Stimulated activated CD4-positive, alpha-beta T cell treated with anti-CD3 and anti-CD28 coated beads, Interleukin-15, amount 100 ng/mL, for 48 hours (primary cell): ENCODE measurements at regions not wholly inside any gene's neighbourhood (a gene's known extent, or its start where the extent isn't known, plus 50 kb on each side); places are given as distances from the start of the nearest gene placed in this dataset.
A peak's percentile ranks its signal among the peaks of the same experiment; 100 is the strongest.

Experiments used
- DNase-seq, 2 donors: peaks; one replicate each; pipeline ENCODE4 v3.0.0-alpha.2; 2020; ENCODE audit warnings: low read depth in 2 of 2

DNA sequence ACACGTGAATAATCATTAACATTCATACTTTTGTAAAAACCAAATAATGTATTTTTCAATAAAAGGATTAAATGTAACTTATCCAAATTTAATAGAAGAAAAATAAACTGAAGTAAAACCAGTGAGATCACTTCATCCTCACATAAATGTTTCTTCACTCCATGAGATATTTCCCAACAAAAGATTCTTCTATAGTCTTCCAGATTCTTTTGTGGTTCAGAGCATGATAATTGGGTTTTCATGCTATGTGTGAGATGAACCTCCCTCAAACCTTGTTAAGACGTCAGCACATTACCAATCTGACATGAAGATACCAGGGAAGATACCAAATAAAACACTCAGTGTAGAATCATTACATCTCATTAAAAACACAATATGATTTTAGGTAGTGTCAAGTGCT, 62.9 kb upstream of the OXGR1 start:
- no peak for DNase-seq

- no peak for DNase-seq
These were observed 64.1 kb upstream of the OXGR1 start for GRCh38 chr13:97058391-97058790.

DNA sequence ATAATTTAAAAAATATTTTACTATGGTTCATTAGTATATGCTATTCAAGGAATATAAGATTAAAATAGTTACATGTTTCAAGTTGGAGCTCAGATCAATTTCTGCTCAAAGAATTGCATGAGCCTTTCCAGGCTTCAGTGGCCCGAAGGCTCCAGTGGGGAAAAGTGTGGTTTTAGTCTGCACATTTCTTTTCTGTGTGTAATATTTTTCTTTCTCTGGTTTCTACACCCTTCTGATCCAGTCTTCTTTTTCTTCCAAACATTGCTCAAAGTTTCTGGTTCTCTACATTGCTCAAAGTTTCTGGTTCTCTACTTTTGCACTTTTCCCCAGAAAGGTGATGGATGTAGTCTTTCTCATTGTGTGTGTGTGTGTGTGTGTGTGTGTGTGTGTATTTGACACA, 64.7 kb upstream of the OXGR1 start:
- no peak for DNase-seq

DNA sequence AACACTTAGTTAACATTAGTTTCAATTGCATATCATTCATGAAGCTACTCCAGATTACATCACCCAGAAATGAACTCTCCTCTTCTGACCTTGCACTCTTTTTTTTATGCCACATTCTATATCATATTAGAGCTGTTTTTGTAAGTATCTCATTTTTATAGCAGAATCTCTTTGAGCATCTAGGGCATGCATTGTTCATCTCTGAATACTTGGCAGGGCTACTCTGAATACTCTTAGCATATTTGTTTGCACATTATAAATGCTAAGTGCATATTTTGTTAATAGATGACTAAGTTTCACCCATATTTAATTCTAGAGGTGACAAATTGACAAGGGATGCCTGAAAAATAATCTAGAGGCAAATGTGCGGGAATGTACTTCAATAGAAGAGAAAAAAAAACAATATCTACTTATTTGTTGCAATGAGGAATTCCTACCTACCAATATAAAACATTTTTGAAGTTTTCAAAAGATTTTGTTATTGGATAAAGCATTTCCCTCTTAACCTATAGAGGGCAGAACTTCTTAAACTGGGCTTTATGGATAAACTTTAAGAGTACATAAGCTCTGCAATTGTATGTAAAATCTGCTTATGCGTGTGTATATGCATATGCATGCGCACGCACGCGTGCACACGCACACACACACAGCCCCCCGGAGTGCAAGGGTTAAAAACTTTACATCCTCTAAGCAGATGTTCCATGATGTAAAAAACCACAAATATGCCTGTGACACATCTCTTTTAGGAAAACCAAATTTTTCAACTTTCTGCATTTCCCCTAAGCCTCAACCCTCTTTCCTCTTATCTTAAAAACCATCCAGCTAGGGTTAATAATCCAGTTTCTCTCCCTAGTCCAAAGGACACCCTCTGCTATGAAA, 73.0 kb upstream of the OXGR1 start:
- no peak for DNase-seq

- no peak for DNase-seq
These were observed 73.9 kb upstream of the OXGR1 start for GRCh38 chr13:97068151-97068550.

GRCh38 chr13:97069050-97069815, 75.0 kb upstream of the OXGR1 start:
- no peak for DNase-seq

GRCh38 chr13:97072297-97072696, 78.0 kb upstream of the OXGR1 start:
- DNase-seq, result no peak

DNA sequence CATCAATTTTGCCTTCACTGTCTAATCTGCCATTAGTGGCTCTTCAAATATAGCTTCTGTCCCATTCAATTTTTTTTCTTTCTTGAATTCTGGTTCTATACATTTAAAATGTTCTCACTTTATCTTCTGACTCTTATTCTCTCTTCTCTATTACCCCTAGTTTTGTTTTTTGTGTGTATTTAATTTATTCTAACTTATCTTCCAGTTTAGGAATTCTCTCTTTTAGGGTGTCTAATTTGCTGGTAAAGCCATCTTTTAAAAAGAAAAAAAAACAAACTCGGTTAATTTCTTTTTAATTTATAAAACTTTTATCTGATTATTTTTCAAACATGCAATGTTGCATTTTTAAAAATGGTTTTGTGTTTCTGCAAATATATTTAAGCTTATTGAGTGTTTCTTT, 80.3 kb upstream of the OXGR1 start:
- DNase-seq, result no peak

DNA sequence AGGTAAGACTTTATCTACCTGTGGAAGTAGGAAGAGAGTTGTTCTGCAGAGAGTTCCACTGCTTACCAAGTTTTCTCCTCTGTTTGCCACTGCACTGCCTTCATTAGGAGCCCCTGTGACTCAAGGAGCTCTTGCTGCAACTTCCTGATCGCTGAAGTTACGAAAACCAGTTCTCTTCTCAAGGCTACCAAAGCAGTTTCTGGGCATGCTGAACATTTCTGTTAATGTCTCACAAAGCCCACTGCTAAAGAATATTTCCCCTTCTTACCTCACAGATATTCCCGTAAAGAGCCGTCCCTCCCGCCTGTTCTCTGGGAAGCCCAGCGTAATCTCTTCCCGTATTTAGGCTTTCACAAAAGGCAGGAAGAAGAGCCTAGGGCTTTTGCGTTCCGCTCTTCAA, 82.6 kb upstream of the OXGR1 start:
- DNase-seq, result no peak

GRCh38 chr13:97077341-97077740, 83.1 kb upstream of the OXGR1 start:
- DNase-seq, result no peak

DNA sequence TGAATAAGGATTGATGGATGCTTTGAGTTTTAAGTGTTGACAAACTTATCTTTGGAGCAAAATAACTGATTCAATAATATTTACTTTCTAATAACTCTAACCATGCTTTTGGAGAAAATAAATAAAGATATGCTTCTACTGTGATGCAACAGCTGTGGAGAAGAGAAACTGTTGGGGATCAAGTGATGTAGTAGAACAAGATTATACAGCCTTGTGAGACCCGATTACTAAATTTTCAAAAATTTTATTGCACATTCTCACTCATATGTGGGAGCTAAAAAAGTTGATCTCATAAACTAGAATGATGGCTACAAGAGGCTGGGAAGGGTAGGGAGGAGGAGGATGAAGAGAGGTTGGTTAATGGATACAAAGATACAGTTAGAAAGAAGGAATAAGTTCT, 85.5 kb upstream of the OXGR1 start:
- no peak for DNase-seq

- no peak for DNase-seq
These were observed 88.4 kb upstream of the OXGR1 start for GRCh38 chr13:97082461-97083207.

GRCh38 chr13:97091196-97091595, 96.9 kb upstream of the OXGR1 start:
- no peak for DNase-seq

DNA sequence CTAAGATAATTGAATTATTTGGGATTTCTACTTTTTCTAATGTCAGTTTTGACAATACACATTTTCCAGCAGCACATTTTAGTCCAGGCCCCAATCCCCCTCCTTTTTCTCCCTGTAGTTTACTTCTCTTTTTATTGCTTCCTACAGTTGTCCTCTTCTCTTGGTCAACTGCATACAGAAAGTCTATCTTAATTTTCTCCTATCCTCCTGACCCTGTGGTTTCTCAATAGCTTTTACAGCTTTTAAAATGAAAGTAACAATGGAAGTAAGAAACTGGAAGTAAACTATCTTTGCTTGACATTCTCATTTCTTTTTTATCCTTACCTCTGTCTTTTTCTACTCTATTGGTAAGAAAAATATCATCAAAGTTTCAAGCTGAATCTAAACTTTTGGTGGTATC, 106.5 kb upstream of the OXGR1 start:
- no peak for DNase-seq

- no peak for DNase-seq
These were observed 107.8 kb upstream of the OXGR1 start for GRCh38 chr13:97101912-97102708.

- DNase-seq, result no peak
These were observed 112.0 kb upstream of the OXGR1 start for GRCh38 chr13:97106323-97106722.

- no peak for DNase-seq
These were observed 113.7 kb upstream of the OXGR1 start for GRCh38 chr13:97107815-97108529.

- DNase-seq, result no peak
These were observed 113.6 kb upstream of the MBNL2 start for GRCh38 chr13:97108530-97108900.

DNA sequence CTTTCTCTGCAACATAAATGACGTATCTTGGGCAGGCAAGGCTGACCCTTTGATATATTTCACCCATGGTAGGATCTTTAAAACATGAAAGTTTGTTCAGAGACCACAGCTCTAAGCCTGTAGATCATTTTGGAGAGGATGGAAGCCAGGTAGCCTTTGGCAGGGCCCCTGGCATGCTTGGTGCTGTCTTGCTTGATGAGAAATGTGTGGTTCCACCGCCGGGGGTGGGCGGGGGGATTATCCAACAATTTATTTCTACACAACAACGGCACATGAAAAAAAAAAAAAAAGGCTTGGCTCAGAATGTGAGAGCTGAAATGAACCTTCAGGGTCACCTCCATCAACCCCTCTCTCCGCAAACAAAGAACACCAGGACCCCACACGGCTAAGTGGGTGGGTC, 112.9 kb upstream of the MBNL2 start:
- no peak for DNase-seq

DNA sequence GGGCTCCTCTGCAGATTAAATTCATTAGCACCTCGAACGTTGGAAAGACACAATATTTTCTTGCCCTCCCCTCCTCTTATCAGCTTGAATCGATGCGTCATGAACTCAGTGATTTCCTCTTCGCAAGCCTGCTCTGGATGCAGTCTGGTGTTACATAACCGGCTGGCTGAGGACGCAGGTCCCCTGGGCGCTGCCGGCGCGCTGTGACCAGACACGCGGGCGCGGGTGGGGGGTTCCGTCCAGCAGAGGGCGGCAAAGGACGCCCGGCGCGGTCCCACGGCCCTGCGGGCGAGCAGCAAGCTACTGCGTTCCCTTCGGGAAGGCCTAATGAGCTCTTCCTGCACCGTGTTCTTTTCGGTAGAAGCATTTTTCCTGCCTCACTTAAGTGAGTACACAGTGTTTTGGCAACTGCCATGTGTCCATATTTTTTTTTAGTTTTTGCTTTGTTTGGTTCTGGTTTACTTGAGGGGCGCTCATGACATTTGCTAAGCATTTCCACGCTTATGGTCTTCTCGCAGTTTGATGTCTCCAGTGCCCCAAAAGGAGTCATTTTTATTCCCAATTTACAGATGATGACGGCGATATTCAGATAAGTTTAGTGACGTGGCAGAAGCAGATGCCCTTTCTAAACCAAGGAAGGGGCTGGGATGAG, 112.2 kb upstream of the MBNL2 start:
- DNase-seq, result peak; percentile 53 to 72

GRCh38 chr13:97110936-97111335, 111.2 kb upstream of the MBNL2 start:
- no peak for DNase-seq
